Hematopoietic multipotent progenitor cell treated with erythropoietin and hydrocortisone succinate and interleukin-3 and kit ligand, for 6 days (in vitro differentiated cells): ENCODE measurements at regions not wholly inside any gene's neighbourhood (a gene's known extent, or its start where the extent isn't known, plus 50 kb on each side); places are given as distances from the start of the nearest gene placed in this dataset.

Source experiments
- DNase-seq: peaks from one replicate; pipeline ENCODE4 v3.0.0-alpha.2; 2015

DNA sequence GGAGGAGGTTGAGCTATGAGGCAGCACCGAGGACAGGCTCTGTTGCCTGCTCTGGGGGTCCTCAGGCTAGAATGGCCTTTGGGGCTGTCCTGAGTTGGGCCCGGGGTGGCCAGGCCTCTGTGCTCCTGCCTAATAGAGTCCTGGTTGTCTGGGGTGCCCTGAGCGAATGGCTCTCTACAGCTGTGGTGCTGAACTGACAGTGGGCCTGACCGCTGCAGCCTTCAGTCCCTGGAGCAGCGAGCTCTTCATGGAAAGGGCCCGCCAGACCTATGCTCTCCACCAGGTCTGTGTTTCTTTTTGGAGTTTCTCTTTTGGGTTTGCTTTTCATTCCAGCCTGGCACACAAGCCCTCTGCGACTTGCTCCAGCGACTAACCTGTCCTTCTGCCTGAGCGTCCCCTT lies 679.0 kb upstream of the RAB6C start:
- DNase-seq = no peak

DNA sequence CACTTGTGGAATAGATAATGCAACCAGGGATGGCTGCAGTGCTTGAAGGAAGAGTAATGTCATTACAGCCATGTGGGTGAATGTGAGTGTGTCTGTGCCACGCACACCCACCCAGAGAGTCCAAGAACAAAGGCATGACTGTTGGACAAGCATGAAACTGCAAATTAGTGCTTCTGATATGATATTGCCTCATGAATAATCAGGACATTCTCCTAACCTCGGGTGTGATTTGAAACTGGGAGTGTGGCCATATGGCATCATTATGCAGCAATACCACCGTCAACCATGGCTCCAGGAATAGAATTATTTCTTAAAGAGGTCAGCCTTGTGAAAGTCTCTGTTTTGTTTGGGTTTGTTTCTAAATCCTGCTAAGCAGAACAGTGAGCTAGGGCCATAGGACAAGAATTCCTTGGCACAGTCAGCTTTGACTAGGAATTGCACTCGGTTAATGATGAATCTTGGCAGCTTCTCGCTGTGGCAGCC lies 678.0 kb upstream of the RAB6C start:
- DNase-seq = no peak

- DNase-seq = no peak
These were observed 677.4 kb upstream of the RAB6C start for GRCh38 chr2:129302106-129302505.

- DNase-seq = no peak
These were observed 676.8 kb upstream of the RAB6C start for GRCh38 chr2:129302561-129303183.

- no peak for DNase-seq
These were observed 665.3 kb upstream of the RAB6C start for GRCh38 chr2:129314120-129314519.

- no peak for DNase-seq
These were observed 660.7 kb upstream of the RAB6C start for GRCh38 chr2:129318581-129319421.

DNA sequence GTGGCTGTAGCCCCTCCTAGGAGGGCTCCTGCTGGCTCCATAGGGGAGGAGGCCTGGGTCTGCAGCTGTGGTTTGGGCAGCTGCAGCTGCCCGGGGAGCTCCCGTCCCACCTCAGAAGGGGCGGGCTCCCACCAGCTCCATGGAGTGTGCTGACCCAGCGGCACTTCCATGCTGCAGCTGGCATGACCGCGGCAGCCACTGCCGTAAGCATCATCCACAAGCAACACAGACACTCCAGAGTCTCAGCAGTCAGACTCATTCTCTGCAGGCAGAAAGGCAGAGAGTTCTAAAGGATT lies 660.1 kb upstream of the RAB6C start:
- no peak for DNase-seq

- DNase-seq = no peak
These were observed 659.2 kb upstream of the RAB6C start for GRCh38 chr2:129320288-129320687.

- DNase-seq = no peak
These were observed 655.1 kb upstream of the RAB6C start for GRCh38 chr2:129324349-129324748.

DNA sequence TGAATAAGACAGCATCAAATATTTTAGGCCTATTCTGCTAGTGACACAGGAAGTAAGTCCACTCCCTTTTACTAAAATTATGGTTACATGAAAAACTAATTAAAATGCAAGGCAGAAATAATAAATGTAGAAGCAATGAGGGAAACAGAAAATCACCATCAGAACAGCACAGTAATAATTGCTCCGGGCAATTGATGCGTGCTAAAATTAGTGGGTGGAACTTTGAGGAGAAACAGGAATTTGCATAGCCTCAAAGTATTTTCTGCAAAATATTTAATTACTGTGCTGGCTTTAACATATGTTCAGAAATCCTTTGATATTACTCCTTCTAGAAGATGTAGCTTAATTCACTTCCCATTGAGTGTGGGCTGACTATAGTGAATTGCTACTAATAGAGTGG lies 654.3 kb upstream of the RAB6C start:
- no peak for DNase-seq

DNA sequence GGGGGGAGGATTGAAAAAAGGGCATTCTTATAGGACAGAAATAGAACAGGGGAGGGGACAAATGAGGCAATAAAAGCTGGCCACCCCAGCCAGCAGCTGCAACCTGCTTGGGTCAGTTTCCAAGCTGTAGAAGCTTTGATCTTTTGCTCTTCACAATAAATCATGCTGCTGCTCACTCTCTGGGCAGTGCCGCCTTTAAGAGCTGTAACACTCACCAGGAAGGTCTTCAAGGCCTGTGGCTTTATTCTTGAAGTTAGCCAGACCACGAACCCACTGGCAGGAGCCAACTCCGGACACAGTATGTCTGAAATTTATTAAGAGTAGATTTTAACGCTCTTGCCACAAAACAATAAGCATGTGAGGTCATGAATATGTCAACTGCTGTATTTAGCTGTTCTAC lies 649.9 kb upstream of the RAB6C start:
- no peak for DNase-seq

DNA sequence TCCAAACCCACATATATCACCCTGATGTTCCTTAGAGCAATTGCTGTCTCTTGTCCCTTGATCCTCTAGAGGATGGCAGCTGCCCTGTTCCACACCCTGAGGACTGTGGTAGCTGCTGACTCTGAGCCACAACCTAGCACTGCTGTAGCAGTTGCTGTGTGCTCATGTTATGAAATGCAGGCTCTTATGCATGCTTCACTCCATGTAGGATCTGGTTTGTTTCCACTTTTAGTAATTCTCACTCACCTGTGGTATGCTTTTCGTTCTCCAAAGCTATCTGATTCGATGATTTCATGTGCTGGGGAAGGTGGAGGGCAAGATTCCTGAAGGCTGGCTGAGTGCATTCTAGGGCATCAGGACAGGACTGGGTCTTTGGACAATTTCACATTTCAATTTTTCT lies 649.0 kb upstream of the RAB6C start:
- DNase-seq = no peak

DNA sequence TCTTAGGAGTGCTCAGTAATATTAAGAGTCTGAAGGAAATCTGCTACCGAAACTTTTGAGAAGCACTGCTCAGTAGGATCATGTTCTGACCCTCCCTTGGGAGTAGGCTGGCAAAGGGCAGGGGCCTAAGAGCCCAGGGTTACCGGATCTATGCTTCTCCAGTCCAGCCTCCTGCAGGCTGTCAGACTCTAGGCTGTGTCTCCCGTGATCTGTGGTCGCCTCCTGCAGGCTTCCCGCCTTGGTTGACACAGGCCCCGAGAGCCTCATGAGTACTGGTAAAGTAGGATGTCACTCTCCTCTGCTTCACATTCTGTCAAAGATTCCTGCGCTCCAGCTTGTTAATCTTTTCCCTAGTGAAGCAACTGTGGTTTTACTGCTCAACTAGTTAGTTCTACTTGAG lies 647.8 kb upstream of the RAB6C start:
- DNase-seq = no peak

- DNase-seq = no peak
These were observed 645.3 kb upstream of the RAB6C start for GRCh38 chr2:129334128-129334527.

DNA sequence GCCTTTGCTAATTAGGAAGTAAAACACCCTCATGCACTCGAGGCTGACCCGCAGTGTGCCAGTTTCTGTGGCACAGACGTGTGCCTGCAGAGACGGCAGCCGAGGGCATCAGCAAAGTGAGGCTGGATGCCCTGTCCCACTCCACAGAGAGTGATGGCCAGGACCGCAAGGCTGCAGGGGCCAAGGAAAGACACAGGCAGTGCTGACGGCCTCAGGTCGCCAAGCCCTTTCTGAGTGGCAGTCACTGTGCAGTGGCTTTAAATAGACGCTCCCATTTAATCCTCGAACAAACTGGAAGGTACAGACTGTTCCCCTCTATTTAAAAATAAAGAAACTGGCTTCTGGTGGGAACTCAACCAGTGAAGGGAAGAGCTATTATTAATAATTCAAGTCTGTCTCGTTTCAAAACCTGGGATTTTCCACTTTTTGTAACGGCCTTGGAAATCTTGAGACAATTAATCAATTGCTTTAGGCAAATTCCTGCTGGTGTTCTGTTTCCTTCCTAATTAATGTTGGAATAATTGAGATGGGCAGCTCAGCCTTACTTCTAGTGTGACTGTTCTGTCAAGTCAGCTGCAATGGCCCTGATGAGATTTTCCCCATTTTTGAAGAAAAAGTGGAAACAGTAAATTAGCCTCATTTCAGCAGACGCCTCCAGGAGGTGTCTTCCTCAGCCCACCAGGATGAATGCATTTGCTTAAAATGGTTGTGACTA lies 644.6 kb upstream of the RAB6C start:
- no peak for DNase-seq

DNA sequence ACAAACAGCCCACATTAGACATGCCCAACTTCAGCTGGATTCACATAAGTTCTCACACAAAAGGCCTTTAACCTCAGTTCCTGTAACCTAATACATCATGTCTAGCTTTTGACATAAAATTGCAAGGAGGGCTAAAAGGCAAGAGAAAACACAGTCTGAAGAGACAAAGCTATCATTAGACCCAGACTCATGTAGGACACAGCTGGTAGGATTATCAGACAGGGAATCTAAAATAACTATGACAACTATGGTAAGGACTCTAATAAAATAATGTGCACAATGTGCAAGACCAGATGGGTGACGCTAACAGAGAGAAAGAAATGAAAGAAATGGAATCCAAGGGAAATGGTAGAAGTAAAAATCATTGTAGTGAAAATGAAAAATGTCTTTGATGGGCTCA lies 643.2 kb upstream of the RAB6C start:
- DNase-seq = no peak

DNA sequence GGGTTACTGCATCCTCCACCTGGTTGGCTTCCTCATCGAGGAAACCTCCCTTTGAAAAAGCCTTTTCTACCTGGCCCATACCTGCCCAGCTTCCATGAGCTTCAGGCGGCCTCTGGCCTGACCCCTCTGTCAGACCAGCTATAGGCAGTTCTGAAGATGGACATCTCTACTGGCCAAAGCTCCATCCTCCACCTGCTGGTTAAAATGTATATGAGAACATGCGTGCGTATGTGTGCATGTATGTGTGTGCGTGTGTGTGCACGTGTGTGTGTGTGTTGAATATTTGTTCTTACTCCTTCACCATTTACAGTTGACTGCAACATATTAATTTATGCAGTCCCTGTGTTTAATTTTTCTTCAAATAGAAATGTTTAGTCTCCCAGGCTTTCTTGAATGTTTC lies 642.4 kb upstream of the RAB6C start:
- no peak for DNase-seq

DNA sequence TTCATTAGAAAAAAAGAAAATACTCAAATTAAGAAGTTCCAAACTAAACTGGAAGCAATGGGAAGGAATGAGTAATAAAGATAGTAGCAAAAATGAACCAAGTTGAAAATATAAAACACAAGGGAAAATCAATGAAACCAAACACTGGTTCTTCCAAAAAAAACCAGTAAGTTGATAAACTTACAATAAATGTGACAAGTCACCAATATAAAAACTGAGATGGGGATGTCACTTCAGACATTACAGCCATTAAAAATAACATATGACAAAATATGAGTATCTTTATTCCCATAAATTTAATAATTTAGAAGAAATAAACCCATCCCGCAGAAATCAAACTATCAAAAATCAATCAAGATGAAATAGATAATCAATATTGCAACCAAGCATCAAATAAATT lies 633.9 kb upstream of the RAB6C start:
- no peak for DNase-seq

DNA sequence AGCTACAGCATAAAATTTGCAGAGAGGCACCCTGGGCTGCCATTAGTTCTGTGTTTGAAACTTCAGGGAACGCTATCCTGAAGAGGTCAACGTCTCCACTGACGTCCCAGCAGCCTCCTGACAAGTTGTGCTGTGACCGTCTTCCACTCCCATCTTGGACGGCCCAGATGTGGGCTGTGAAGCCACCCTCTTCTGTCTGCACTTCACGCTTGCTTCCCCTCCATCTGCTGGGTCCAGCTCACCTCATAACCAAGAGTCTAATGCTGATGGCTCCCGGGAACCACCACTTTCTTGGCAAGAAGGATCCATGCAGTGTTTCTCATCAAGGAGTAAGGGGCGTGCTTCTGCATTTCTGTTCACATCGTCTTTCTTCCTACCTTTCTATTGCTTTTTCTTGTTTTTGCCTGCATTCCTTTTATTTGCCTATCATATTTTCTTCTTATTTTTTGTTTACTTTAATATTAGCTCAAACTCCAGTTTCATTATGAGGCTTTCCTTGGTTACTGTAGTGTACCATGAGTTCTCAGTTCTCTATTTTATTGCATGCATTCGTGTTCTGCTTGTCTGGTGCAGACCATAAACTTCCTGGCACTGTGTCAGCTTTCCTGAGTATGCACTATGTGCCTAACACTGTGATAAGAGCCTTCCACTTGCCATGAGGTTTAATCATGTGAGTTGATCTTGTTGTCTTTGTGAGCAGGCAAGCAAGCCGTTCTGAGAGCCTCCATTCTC lies 631.8 kb upstream of the RAB6C start:
- peak; percentile 74 for DNase-seq

DNA sequence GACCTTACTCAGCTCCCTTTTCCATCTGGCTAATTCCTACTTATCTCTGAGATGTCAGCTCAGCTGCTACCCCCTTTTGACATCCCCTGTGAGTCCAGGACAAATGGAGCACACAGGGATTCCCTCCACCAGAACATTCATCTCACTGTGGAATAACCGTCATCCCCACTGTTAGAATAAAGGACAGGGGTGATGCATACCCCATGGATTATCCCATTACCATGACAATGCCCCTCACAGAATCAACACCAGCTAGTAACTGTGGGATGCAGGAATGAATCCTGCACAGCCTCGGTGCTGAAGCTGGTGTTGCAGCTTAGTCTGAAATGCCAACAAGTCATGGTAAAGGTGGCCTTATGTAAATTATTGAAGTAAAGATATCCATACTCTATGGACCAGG lies 624.8 kb upstream of the RAB6C start:
- no peak for DNase-seq

DNA sequence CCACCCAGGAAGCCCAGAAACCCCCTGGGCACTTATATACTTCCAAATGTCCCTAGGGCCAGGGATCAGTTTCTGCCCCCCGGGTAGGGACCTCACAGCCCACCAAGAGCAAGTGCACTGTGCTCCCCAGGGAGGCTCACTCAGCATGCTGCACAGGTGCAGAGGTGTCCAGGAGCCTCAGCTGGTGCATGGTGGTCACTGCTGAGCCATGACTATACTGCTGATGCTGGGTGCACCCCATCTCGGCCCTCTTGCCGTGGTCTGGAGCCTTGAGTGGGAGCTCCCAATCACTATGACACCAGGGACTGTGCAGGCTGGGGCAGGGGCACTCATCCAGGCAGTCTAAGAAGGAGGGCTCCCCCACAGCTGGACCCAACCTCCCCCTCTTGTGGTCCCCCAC lies 617.8 kb upstream of the RAB6C start:
- no peak for DNase-seq

- DNase-seq = no peak
These were observed 613.2 kb upstream of the RAB6C start for GRCh38 chr2:129366263-129366662.

- DNase-seq = no peak
These were observed 612.4 kb upstream of the RAB6C start for GRCh38 chr2:129367107-129367506.

DNA sequence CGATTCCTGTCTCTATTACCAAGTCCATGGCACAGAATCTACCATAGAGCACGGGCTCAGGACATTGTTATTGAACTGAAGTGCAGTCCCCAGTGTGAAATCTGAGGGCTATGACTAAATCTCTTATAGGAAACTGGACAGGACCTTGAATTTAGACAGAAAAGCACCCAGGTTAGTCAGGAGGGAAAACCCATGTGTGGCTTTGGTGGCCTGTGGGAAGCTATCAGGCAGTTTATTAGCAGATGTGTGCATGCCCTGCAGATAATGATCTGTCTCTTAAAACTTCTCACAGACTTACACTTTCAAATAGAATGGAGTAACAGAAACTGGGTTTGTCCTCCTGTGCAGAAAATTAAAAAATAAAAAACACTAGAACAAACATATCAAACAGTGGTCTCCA lies 610.0 kb upstream of the RAB6C start:
- DNase-seq = no peak
